HG03565 (cell line): ENCODE measurements at regions not wholly inside any gene's neighbourhood (a gene's known extent, or its start where the extent isn't known, plus 50 kb on each side); places are given as distances from the start of the nearest gene placed in this dataset.
"Not testable (repeated sequence)": the region's sequence is repeated elsewhere in the genome, so short reads cannot be mapped to it uniquely, and the experiment has no call there.

Source experiments
- ATAC-seq: cut with Tn5 transposase; IDR thresholded peaks from one replicate; pipeline ENCODE4 v1.9.1; 2021; ENCODE audit warnings: mild to moderate bottlenecking, moderate library complexity; ENCODE audit not compliant: unreplicated experiment

- ATAC-seq = no peak
Observed at GRCh38 chr7:138359870-138360559, 100.0 kb upstream of the TRIM24 start.

- ATAC-seq = no peak
Observed at GRCh38 chr7:138363721-138364120, 96.3 kb upstream of the TRIM24 start.

GRCh38 chr7:138366137-138366536, 93.9 kb upstream of the TRIM24 start:
- not testable (repeated sequence) for ATAC-seq

GRCh38 chr7:138366676-138367075, 93.4 kb upstream of the TRIM24 start:
- ATAC-seq = not testable (repeated sequence)

GRCh38 chr7:138369797-138370196, 90.3 kb upstream of the TRIM24 start:
- no peak for ATAC-seq

GRCh38 chr7:138370956-138371355, 89.1 kb upstream of the TRIM24 start:
- ATAC-seq = no peak

- ATAC-seq = no peak
Observed at GRCh38 chr7:138374119-138374693, 85.9 kb upstream of the TRIM24 start.

- no peak for ATAC-seq
Observed at GRCh38 chr7:138377306-138377705, 82.8 kb upstream of the TRIM24 start.

- no peak for ATAC-seq
Observed at GRCh38 chr7:138378741-138379559, 81.1 kb upstream of the TRIM24 start.

GRCh38 chr7:138382862-138383565, 77.0 kb upstream of the TRIM24 start:
- no peak for ATAC-seq

- no peak for ATAC-seq
Observed at GRCh38 chr7:138386821-138387220, 73.2 kb upstream of the TRIM24 start.

- no peak for ATAC-seq
Observed at GRCh38 chr7:138387755-138388475, 72.1 kb upstream of the TRIM24 start.

- no peak for ATAC-seq
Observed at GRCh38 chr7:138388673-138389491, 71.2 kb upstream of the TRIM24 start.

- no peak for ATAC-seq
Observed at GRCh38 chr7:138395763-138396162, 64.3 kb upstream of the TRIM24 start.

- ATAC-seq = peak; percentile 59
Observed at GRCh38 chr7:138396251-138397070, 63.6 kb upstream of the TRIM24 start.

- ATAC-seq = not testable (repeated sequence)
Observed at GRCh38 chr7:138397071-138397433, 63.0 kb upstream of the TRIM24 start.

GRCh38 chr7:138398857-138399256, 61.2 kb upstream of the TRIM24 start:
- ATAC-seq = no peak

- ATAC-seq = no peak
Observed at GRCh38 chr7:138400400-138400886, 59.6 kb upstream of the TRIM24 start.

- no peak for ATAC-seq
Observed at GRCh38 chr7:138402749-138403148, 57.3 kb upstream of the TRIM24 start.
